ENCODE measurements at regions not wholly inside any gene's neighbourhood (a gene's known extent, or its start where the extent isn't known, plus 50 kb on each side); places are given as distances from the start of the nearest gene placed in this dataset.
"Not testable (repeated sequence)": the region's sequence is repeated elsewhere in the genome, so short reads cannot be mapped to it uniquely, and the experiment has no call there.

DNA sequence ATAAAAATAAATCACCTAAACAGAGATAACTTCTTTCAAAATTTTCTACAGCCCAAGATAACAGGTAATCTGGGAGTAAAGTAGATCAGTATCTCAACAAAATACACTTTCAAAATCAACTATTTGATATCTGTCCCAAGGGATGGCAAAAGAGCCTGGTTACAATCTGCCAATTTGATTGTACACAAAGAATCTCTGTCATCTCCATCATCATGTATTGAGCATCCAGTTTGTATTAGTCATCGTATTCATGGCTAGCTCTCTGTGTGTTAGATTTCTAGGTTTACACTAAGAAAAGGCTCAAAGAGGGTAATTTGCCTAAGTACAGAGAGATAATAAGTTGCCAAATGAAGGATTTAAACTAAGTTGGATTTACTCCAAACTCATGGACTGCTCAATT lies 329.0 kb upstream of the NRSN1 start:
- H3K9me3 ChIP-seq (ENCODE audit: insufficient read depth, low read length, severe bottlenecking), result no peaks in the 10 kb centered on the region
- no peak for TF ChIP-seq CTCF (IDR thresholded peaks at IDR 0.05; ENCODE audit: borderline replicate concordance, extremely low read depth, low read length, poor library complexity, severe bottlenecking)
- TF ChIP-seq EZH2 (IDR thresholded peaks at IDR 0.05; ENCODE audit: borderline replicate concordance, low read depth, low read length, severe bottlenecking), result no peak
- DNase-seq (no peak), ATAC-seq (ENCODE audit: insufficient read depth, low read depth) (no peak)
- H3K27ac ChIP-seq (ENCODE audit: low read length), result no peak overlapping the region
- no peaks in the 10 kb centered on the region for H3K79me2 ChIP-seq (ENCODE audit: insufficient read depth, low read length)
- no peaks in the 10 kb centered on the region for H3K4me1 ChIP-seq (ENCODE audit: insufficient read depth, low read length)
- H2AFZ ChIP-seq (ENCODE audit: low read depth, low read length), result no peak overlapping the region
- H3K9ac ChIP-seq (ENCODE audit: low read depth, low read length), result no peak overlapping the region
- H3K27me3 ChIP-seq (ENCODE audit: insufficient read depth, low read length, poor library complexity), result no peaks in the 10 kb centered on the region
- no peak overlapping the region for H3K4me2 ChIP-seq (ENCODE audit: insufficient read depth, low read length)
- H4K20me1 ChIP-seq (ENCODE audit: insufficient read depth, low read length), result no peaks in the 10 kb centered on the region
- H3K36me3 ChIP-seq (ENCODE audit: insufficient read depth, low read length), result no peaks in the 10 kb centered on the region
- no peak overlapping the region for H3K4me3 ChIP-seq (ENCODE audit: low read depth in 1 of 2, low read length in 2 of 2)

GRCh38 chr6:23804289-23804688 lies 321.7 kb upstream of the NRSN1 start:
- H3K4me1 ChIP-seq (ENCODE audit: insufficient read depth, low read length); H3K4me3 ChIP-seq (ENCODE audit: low read depth in 1 of 2, low read length in 2 of 2); DNase-seq; H3K9ac ChIP-seq (ENCODE audit: low read depth, low read length); H3K36me3 ChIP-seq (ENCODE audit: insufficient read depth, low read length); H3K4me2 ChIP-seq (ENCODE audit: insufficient read depth, low read length); H3K27ac ChIP-seq (ENCODE audit: low read length); H3K9me3 ChIP-seq (ENCODE audit: insufficient read depth, low read length, severe bottlenecking); H4K20me1 ChIP-seq (ENCODE audit: insufficient read depth, low read length); H2AFZ ChIP-seq (ENCODE audit: low read depth, low read length); H3K79me2 ChIP-seq (ENCODE audit: insufficient read depth, low read length); H3K27me3 ChIP-seq (ENCODE audit: insufficient read depth, low read length, poor library complexity); ATAC-seq (ENCODE audit: insufficient read depth, low read depth): not testable (repeated sequence)

DNA sequence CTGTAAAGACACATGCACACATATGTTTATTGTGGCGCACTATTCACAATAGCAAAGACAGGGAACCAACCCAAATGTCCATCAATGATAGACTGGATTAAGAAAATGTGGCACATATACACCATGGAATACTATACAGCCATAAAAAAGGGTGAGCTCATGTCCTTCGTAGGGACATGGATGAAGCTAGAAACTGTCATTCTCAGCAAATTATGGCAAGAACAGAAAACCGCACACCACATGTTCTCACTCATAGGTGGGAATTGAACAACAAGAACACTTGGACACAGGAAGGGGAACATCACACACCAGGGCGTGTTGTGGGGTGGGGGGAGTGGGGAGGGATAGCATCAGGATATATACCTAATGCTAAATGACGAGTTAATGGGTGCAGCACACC lies 304.9 kb upstream of the NRSN1 start:
- not testable (repeated sequence) for H3K4me3 ChIP-seq (ENCODE audit: low read depth in 1 of 2, low read length in 2 of 2); H3K36me3 ChIP-seq (ENCODE audit: insufficient read depth, low read length); H3K4me1 ChIP-seq (ENCODE audit: insufficient read depth, low read length); H3K27ac ChIP-seq (ENCODE audit: low read length); H3K9ac ChIP-seq (ENCODE audit: low read depth, low read length); H2AFZ ChIP-seq (ENCODE audit: low read depth, low read length); H3K4me2 ChIP-seq (ENCODE audit: insufficient read depth, low read length); H3K27me3 ChIP-seq (ENCODE audit: insufficient read depth, low read length, poor library complexity); H3K9me3 ChIP-seq (ENCODE audit: insufficient read depth, low read length, severe bottlenecking); H4K20me1 ChIP-seq (ENCODE audit: insufficient read depth, low read length); DNase-seq; ATAC-seq (ENCODE audit: insufficient read depth, low read depth); H3K79me2 ChIP-seq (ENCODE audit: insufficient read depth, low read length)

DNA sequence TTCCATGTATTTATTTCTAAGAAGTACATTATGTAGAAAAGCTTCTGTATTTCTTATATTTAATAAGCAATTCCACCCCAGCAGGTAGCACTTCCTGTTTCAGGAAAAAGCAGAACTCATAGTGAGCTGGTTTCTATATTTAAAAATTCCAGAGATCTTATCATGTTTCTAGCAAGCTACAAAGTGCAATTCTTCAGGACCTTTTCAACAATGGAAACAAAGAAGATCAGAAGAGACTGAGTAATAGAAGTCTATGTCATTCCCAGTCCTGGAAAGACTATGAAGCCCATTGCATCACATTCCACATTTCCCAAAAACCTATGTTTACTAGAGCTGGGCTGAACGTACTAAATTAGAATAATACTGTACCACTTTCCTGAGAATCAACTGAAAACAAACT lies 302.6 kb upstream of the NRSN1 start:
- no peaks in the 10 kb centered on the region for H3K9me3 ChIP-seq (ENCODE audit: insufficient read depth, low read length, severe bottlenecking)
- H3K79me2 ChIP-seq (ENCODE audit: insufficient read depth, low read length), result no peaks in the 10 kb centered on the region
- H3K4me3 ChIP-seq (ENCODE audit: low read depth in 1 of 2, low read length in 2 of 2), result no peak overlapping the region
- no peak overlapping the region for H3K27ac ChIP-seq (ENCODE audit: low read length)
- no peak for DNase-seq
- no peak overlapping the region for H3K4me2 ChIP-seq (ENCODE audit: insufficient read depth, low read length)
- H3K36me3 ChIP-seq (ENCODE audit: insufficient read depth, low read length), result no peaks in the 10 kb centered on the region
- H2AFZ ChIP-seq (ENCODE audit: low read depth, low read length), result no peak overlapping the region
- H3K27me3 ChIP-seq (ENCODE audit: insufficient read depth, low read length, poor library complexity), result no peaks in the 10 kb centered on the region
- H3K9ac ChIP-seq (ENCODE audit: low read depth, low read length), result no peak overlapping the region
- H3K4me1 ChIP-seq (ENCODE audit: insufficient read depth, low read length), result no peaks in the 10 kb centered on the region
- no peaks in the 10 kb centered on the region for H4K20me1 ChIP-seq (ENCODE audit: insufficient read depth, low read length)
- no peak for TF ChIP-seq EZH2 (IDR thresholded peaks at IDR 0.05; ENCODE audit: borderline replicate concordance, low read depth, low read length, severe bottlenecking)
- TF ChIP-seq CTCF (IDR thresholded peaks at IDR 0.05; ENCODE audit: borderline replicate concordance, extremely low read depth, low read length, poor library complexity, severe bottlenecking), result no peak
- ATAC-seq (ENCODE audit: insufficient read depth, low read depth), result no peak

Data from DND-41 (cell line).